ENCODE measurements at regions not wholly inside any gene's neighbourhood (a gene's known extent, or its start where the extent isn't known, plus 50 kb on each side); places are given as distances from the start of the nearest gene placed in this dataset.

- ChIA-PET CTCF (no interaction called here), POLR2A (no interaction called here)
- H3K27ac ChIP-seq (ENCODE audit: low read depth in 2 of 2, low read length in 1 of 2) = no peak overlapping the region
- no peak overlapping the region for H2AFZ ChIP-seq (ENCODE audit: low read depth)
- DNase-seq = no peak
- no peaks in the 10 kb centered on the region for H3K79me2 ChIP-seq (ENCODE audit: insufficient read depth)
- no peak overlapping the region for H3K4me2 ChIP-seq
- H3K9me3 ChIP-seq = no peaks in the 10 kb centered on the region
- no peaks in the 10 kb centered on the region for H3K9me2 ChIP-seq
- no peak overlapping the region for H3K9ac ChIP-seq
- H3K27me3 ChIP-seq (ENCODE audit: insufficient read depth) = no peaks in the 10 kb centered on the region
- H3K36me3 ChIP-seq (replicated peaks in 1 of 2; ENCODE audit: control insufficient read depth in 1 of 2, insufficient read depth in 2 of 2, low read length in 1 of 2) = no peaks in the 10 kb centered on the region
- no peaks in the 10 kb centered on the region for H3K4me1 ChIP-seq (ENCODE audit: control insufficient read depth in 1 of 2, insufficient read depth in 2 of 2, low read depth in 1 of 2, low read length in 1 of 2)
- no peak for TF ChIP-seq FOXJ3 (CRISPR knock-in tag; IDR thresholded peaks at IDR 0.05)
- no peak for TF ChIP-seq PBX3 (IDR thresholded peaks at IDR 0.05)
- no peak for TF ChIP-seq SMC3 (IDR thresholded peaks at IDR 0.05; ENCODE audit: low read depth, low read length)
- TF ChIP-seq ZBTB33 (IDR thresholded peaks at IDR 0.05; ENCODE audit: borderline replicate concordance, low read depth) = no peak
- no peak for TF ChIP-seq CTCF (IDR thresholded peaks at IDR 0.05)
- no peak for TF ChIP-seq IRF3 (IDR thresholded peaks at IDR 0.05; ENCODE audit: low read depth, low read length)
- no peak for TF ChIP-seq JUND (IDR thresholded peaks at IDR 0.05)
- TF ChIP-seq GATA2 (CRISPR knock-in tag; IDR thresholded peaks at IDR 0.05) = no peak
- TF ChIP-seq GABPA (IDR thresholded peaks at IDR 0.05; ENCODE audit: low read depth) = no peak
- TF ChIP-seq USF1 (IDR thresholded peaks at IDR 0.05; ENCODE audit: borderline replicate concordance, low read depth) = no peak
- TF ChIP-seq NRF1 (IDR thresholded peaks at IDR 0.05; ENCODE audit: low read depth, low read length) = no peak
- no peaks in the 10 kb centered on the region for H3F3A ChIP-seq (replicated peaks; ENCODE audit: insufficient read depth)
- no peak overlapping the region for H3K4me3 ChIP-seq (ENCODE audit: low read depth in 2 of 2, low read length in 1 of 2)
- H4K20me1 ChIP-seq (ENCODE audit: insufficient read depth) = no peaks in the 10 kb centered on the region
These were observed 189.9 kb upstream of the PIEZO2 start for GRCh38 chr18:11339188-11339775.
